AG09319 (cell line): ENCODE measurements at regions not wholly inside any gene's neighbourhood (a gene's known extent, or its start where the extent isn't known, plus 50 kb on each side); places are given as distances from the start of the nearest gene placed in this dataset.
"Not testable (repeated sequence)": the region's sequence is repeated elsewhere in the genome, so short reads cannot be mapped to it uniquely, and the experiment has no call there.

Source experiments
- DNase-seq: peaks from one replicate; pipeline ENCODE4 v3.0.0-alpha.2; 2010; ENCODE audit warnings: low read depth; ENCODE audit errors: extremely low read depth
- CTCF ChIP-seq: IDR thresholded peaks from 2 replicates; pipeline ENCODE4 v1.5.1; 2011; ENCODE audit warnings: low read depth, mild to moderate bottlenecking, inconsistent platforms, low read length, moderate library complexity

- no peak for DNase-seq
- TF ChIP-seq CTCF: no peak
These were observed 57.6 kb upstream of the SH3PXD2B start for GRCh38 chr5:172511952-172512351.

- no peak for TF ChIP-seq CTCF
- no peak for DNase-seq
These were observed 55.1 kb upstream of the SH3PXD2B start for GRCh38 chr5:172509405-172509781.

GRCh38 chr5:172508471-172509404 is 54.4 kb upstream of the SH3PXD2B start:
- TF ChIP-seq CTCF: no peak

GRCh38 chr5:172507485-172507884 is 53.2 kb upstream of the SH3PXD2B start:
- DNase-seq: not testable (repeated sequence)

More at GRCh38 chr5:172508471-172509404, 54.4 kb upstream of the SH3PXD2B start:
- DNase-seq: no peak

GRCh38 chr5:172506921-172507320 is 52.6 kb upstream of the SH3PXD2B start:
- DNase-seq: no peak
- no peak for TF ChIP-seq CTCF

GRCh38 chr5:172506251-172506650 is 51.9 kb upstream of the SH3PXD2B start:
- no peak for TF ChIP-seq CTCF
- DNase-seq: no peak

GRCh38 chr5:172505845-172506244 is 51.5 kb upstream of the SH3PXD2B start:
- no peak for DNase-seq
- no peak for TF ChIP-seq CTCF

GRCh38 chr5:172505403-172505759 is 51.1 kb upstream of the SH3PXD2B start:
- TF ChIP-seq CTCF: no peak
- DNase-seq: no peak
